HG03460 (cell line): ENCODE measurements at regions not wholly inside any gene's neighbourhood (a gene's known extent, or its start where the extent isn't known, plus 50 kb on each side); places are given as distances from the start of the nearest gene placed in this dataset.

Experiments
- ATAC-seq: cut with Tn5 transposase; IDR thresholded peaks from one replicate; pipeline ENCODE4 v1.9.1; 2021; ENCODE audit not compliant: unreplicated experiment

DNA sequence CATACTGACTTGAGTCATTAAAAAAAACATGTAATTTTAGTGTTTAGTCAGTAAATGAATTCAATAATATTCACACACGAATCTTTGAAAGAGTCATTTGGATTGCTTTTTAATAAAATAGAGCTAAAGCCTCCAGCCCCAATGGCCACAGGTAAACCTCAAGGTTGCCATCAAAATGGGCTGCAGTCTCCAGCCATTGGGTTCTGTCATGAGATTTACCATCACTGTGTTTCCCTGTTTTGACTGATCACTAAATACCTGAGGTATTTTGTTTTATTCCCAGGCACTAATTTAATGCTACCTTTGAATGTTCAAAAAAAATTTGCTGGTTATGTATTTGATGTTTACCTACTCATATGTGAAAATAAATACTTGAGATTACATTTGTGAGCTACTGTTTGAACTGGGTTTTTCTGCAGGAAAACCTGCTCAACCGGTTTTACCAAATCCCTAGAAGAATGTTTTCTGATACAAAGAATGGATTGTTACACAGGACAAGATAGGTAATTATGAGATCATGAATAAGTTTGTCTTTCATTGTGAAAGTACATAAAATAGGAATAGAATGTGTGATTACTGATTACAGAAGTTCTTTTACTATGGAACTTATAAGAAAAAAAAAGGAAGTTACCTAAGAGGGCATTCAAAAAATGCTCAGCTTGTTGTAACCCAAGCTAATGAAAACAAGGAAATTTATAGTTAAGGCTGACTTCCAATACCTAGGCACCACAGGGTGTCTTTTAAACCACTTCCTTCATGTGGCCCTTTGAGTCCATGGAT, 391.3 kb downstream of the EFNB2 start:
- ATAC-seq = no peak

DNA sequence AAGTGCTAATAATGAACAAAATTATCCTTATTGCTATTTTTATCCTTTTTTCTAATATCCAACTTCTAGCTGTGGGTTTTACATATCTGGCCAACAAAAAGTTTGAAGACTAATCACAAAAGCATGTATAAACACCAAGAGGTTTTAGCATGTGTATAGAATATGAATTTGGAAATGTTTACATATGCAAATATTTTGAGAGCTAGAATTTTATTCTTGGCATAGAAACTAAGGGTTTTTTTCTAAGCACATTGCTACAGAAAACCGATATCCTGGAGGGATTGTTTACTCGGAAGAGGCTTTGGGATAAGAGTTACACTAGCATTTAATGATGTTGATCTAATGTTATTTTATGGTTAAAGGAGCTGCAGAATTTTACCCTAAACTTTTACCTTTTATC, 392.1 kb downstream of the EFNB2 start:
- no peak for ATAC-seq

DNA sequence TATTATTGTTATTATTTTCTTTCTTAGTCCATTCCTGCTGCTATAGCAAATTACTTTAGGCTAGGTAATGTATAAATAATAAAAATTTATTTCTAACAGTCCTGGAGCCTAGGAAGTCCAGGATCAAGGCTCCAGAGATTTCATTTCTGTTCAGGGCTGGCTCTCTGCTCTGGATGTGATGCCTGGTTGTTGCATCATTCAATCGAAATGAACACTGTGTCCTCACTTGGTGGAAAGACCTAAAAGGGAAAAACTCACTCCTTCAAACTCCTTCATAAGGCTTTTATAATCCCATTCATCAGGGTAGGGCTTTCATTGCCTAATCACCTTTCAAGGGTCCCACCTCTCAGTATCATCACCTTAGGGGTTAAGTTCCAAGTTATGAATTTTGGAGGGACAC, 395.0 kb downstream of the EFNB2 start:
- no peak for ATAC-seq

DNA sequence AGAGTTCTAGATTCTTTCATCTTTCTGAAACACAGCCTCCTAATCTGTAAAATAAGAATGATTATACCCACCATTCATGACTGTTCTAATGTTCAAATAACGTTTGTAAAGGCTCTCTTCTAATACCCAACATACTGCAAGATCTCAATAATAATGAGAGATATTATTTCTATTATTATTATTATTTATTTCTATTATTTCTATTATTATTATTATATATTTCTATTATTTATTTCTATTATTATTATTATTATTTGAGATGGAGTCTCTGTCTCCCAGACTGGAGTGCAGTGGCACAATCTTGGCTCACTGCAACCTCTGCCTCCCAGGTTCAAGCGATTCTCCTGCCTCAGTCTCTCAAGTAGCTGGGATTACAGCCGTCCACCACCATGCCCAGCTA, 395.5 kb downstream of the EFNB2 start:
- no peak for ATAC-seq

DNA sequence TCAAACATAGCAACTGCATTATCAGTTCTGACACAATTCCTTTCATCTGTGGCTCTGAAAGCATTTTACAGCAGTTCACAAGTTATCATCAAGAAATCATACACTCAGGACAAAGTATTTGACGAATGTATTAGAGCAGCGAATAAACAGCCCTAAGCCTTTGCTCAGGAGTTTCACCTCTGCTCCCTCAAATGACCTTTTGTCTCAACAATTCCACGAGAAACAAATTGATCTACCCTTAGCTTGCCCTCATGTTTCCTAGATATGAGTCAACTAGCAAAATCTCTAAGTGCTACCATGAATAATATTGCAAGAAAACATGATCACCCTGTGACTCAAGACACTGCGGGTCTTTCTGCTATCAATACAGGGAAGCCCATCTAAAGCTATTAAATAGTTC, 396.1 kb downstream of the EFNB2 start:
- no peak for ATAC-seq

DNA sequence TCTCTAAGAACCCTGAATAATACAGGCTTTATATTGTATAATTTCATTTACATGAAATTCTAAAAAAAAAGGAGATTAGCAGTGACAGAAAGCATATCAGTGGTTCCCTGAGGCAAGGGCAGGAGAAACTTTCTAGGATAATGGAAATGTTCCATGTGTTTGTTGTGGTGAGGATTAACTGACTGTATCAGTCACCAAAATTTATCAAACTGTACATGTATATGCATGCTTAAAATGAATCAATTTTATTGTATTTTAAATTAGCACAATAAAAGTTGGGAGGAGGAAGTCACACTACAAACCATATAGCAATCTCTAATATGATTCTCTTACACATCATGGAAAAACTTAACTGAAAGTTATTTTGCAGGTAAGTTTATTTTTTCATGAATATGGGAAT, 396.8 kb downstream of the EFNB2 start:
- ATAC-seq = no peak

DNA sequence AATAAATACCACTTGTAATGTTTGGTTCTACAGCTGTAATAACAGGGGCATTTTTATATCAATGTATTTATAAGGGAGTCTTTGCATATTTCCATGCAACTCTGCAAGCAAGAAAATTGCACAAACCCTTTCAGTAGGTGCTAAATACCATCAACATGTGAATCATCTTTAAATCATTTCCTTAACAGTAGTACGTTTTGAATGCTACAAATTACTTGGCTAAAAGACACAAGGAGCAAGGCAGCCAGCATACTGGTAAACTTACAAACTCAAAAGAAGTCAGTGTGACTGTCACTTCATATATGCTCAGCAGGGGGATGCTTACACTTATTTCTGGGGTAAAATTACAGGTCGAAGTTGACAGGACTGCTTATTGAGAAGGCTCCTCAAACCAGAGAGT, 402.4 kb downstream of the EFNB2 start:
- no peak for ATAC-seq

DNA sequence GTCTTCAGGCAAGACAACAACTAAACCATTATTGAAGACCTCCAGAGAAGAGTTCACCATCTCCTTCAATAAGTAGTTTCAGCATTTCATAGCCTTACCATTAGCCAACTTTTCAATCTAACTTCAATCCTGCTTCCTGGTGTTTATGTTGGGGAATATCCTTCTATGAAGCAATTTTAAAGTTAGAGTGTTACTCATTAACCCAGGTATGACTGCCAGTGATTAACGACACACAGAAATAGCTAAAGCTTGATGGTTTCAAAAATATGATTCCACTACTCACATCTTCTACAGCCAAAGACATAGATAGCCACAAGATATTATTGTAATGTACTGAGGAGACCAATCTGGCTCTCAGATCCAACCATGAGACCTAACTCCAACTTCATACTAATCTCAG, 403.2 kb downstream of the EFNB2 start:
- no peak for ATAC-seq

DNA sequence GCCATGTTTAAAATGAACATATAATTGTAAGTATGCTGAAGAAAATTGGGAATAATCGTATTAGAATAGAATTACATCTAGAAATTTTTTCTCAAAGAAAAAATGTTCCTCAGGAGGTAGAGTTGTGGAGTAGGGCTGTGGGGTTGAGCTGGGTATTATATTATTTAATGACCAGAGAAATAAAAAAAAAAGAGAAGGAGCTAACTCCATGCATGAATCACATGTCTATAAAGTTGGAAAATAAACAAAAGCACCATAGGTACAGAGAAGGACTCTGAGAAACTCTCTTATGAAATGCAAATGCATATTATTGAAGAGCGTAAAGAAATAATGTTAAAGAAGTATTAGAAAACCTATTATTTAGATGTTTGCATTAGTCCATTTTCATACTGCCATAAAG, 405.5 kb downstream of the EFNB2 start:
- no peak for ATAC-seq

DNA sequence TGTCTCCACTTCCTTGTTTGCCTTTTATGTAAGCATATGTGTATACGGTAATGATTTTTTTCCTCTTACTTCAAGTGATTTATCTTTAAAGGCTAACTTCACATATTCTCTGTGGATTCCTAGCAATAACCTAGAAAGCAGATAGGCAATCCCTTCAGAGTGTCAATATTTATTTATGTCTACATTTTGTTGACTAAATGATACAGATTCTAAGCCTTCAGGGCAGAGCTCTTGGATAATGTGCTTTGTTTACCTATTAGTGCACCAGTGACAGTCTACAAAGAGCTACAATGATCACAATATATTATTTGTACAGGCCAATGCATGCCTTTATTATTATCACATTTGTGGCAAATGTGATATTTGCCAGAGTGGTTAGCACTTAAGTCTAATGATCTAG, 406.2 kb downstream of the EFNB2 start:
- no peak for ATAC-seq

DNA sequence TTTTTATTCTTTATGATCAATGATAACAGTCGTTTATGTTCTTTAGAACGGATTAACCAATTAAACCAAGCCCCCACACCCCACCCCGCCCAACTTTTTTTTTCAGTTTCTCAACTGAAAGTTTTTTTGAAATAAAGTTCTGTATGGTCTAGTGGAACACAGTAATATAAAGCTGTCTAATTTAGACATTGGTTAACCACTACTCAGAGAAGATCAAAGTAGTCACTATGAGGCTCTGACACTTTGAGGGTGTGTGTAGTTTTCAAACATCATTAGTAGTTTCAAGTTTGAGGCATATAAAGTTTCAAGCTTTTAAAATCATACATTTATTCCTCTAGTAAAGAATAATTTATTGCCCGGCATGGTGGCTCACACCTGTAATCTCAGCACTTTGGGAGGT, 413.2 kb downstream of the EFNB2 start:
- ATAC-seq = no peak

DNA sequence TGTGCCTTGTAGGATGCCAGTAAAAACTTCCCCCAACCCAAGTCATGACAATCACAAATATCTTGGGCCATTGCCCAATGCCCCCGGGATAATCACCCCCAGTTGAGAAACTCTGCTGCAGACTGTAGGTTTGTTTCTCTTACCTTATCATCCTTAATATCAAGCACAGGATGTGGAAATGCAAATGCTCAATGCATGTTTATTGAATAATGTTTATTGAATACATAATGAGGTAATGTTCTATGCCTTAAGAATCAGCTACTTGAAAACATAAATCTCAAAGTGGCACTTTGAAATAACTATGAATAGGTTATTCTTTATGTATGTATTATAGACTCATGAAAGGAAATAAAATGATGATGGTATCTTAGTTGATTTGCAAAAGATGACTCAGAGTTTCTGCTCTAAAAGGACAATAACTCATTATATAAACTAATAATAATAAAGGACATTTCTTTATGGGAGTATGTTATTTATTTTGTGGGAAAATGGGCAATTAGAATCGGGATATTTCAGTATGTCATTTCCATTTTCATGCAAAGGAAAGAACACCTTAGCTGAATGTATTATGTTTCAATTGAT, 414.2 kb downstream of the EFNB2 start:
- no peak for ATAC-seq

DNA sequence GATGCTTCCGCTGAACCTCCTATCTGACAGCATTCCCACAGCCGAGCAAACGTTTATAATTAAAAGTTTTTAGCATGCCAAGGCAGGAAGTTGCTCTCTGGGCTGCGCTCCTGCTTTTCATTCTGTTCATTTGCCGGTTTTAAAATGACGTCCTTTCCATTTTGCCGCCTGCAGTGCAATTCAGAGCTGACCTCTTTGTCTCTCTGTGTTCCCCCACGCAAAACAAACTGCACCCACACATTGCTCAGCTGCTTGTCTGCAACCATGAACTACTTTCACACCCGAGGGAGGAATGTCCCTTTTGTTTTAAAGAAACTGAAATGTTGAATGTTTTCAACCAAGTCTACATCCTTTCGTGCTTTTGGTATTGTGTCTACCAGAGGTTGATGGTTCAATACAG, 416.5 kb downstream of the EFNB2 start:
- no peak for ATAC-seq

DNA sequence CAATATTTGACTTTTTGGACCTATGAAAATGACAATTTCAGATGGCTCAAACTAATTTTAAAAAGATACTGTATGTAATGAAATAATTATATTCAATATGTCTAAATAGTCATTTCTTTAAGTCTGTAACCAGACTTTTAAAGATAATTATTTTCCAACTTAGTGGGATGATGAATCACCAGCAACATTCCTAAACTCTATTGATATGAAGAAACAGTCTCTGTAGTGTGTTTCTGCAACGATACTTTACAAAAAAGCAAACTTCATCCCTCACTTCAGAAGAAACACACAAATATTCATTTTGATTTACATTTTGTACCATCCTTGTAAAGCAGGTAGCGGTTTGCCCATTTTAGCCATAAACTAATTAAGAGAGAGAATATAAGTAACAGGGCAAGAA, 417.4 kb downstream of the EFNB2 start:
- no peak for ATAC-seq

DNA sequence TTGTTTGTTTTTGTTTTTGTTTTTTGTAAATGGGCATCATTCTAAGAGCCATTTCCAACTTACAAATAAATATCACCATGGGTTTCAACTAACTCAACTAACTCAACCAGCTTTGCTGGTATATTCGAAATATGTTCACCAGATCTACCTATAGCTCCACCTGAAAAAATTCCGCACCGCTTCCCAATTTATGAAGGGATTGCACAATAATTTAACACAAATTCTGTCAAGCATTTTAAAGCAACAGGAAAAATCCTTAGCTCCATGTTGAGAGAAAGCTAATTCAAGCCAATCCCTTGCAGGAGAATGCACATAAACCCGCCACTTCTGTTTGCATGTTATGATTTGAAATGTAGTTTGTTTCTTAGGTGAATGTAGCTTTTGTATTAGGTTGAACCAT, 417.8 kb downstream of the EFNB2 start:
- no peak for ATAC-seq

DNA sequence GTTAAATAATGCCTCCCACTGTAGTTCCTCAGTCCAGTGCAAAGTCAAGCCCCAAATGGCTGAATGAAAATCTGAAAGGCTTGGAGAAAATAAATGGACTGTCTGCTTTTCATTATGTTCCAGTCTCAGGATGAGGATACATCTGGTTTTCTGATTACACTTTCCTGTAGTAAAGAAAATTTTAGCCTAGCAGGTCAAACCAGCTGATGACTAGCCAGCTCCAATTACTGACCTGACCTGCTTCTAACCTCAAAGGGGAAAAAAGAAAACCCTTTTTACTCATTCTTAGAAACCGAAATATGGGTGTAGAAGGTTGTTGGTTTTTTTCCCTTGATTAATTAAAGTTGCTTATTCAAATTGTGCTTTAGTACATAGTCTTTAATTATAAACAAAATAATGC, 418.4 kb downstream of the EFNB2 start:
- no peak for ATAC-seq

DNA sequence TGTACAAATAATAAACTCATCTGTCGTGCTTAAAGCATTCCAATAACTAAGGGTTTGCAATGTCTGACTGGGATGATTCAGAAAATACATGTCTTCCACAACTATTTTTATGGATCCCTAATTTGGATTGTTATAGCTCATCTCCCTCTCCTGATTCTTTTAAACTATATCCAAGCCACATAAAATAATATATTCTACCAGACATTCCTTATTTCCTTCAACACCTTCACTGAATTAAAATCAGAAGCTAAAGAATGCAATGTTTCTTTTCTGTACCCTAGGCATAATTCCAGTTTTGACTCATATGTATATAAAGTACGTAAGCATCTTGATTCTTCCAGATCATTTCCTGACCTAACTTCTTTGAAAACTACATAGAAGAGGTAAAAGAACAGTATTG, 420.4 kb downstream of the EFNB2 start:
- no peak for ATAC-seq

DNA sequence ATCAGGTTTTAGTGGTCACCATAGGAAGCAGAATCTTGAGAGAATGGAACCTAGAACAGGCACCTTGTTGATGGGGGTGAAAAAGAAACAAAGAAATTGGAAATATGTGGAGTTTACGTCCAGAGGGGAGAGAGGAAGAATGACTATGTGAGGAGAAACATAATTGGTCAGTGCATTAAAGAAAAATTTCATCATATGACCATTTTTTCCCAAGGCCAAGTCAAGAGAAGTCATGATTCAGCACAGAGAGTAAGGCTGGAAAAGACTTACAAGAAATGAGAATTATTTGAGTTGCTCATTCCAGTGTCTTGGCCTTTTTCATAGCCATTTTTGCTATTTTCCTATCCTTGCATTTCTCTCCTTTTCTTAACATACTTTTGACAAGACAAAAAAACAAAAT, 421.7 kb downstream of the EFNB2 start:
- ATAC-seq = no peak

DNA sequence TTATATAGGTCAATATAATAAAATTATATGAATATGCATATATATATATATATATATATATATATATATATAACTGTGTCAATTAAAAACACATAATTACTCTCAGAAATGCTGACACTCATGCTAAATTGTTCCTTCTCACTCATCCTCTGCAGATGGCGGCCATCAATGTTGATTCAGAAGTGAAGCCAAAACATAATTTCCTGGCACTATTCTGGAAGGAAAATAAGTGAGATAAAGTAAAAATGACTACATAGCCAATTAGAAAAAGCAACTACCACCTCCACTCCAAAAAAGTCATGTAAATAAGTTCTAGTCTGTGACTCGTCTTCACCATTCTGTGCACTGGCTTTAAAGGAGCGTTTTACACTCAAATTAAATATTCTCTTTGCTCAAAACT, 423.3 kb downstream of the EFNB2 start:
- no peak for ATAC-seq

DNA sequence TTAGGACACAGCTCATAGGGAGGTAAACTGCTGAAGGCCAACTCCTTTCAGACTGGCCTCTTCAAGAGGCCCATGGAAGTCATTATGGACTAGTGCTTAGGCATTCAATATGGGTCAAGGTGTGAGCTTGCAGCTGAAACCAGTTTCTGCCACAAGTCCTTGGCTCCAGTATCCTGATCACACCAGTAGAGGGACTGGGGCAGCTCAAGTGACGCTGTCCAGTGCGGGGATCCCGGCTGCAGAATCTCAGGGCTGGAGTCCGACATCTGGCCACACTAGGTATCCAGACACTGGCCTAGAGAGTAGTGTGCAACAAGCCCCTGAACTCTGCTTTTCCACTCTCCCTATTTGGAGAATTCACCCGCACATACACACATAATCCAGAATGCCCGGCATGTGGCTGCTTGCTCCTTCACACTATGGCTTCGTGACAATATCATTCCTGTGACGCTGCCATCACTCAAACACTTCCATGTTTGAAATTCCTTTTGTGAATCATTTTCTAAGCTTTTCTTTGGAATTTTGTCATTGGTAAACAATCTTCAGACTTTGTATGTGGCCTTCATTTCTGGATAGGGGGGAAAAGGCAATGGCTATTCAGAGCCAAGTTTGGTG, 425.1 kb downstream of the EFNB2 start:
- no peak for ATAC-seq

DNA sequence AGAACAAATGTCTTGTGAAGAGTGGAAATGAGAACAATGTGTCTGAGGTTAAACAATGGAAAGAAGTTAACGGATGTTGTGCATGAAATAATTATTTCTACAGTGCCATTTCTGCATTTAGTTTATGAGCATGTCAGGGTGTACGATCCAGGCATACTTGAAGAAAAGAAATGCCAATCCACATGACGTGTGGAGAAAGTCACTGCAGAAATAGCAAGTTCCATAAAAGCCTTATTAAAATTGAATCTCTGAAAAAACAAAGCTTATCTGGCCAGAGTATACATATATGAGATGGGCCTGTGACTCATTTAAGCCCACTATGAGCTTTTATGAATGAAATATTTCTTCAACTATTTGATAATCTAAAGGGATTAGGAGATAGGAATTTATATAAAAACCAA, 426.1 kb downstream of the EFNB2 start:
- no peak for ATAC-seq

DNA sequence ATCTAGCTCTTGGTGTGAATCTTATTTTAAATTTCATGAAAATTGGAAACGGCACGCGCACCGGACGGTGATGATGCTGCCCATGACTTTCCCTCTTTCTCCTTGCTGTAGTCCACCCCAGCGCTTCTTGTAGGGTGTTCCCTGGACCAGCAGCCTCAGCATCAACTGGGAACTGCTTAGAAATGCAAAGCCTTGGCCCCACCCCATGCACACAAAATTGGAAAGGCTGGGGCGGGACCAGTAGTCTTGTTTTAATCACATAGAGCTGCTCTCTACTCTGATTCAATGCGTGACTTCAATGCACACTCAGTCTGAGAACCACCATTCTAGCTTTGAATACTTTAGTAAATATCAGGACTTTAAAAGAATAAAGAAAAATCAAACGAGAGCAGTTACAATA, 427.1 kb downstream of the EFNB2 start:
- ATAC-seq = no peak

DNA sequence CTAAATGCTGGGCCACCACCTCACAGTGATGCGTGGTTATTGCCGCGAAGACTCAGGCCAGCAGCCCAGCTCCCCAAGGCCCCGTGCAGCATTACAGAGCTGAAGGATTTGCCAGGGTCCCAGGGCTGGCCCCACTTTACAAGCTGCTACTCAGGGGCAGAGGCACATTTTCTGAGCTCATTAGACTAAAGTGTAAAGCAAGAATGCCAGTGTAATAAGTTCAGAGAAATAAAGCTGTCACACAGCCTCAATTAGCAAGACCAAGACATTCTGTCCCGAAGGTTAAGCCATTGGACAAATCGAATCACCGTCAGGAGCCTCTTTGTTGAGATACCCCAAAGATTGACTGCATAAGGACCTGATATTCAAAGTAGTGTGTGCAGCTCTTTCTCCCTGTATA, 428.4 kb downstream of the EFNB2 start:
- ATAC-seq = no peak
